ENCODE measurements at regions not wholly inside any gene's neighbourhood (a gene's known extent, or its start where the extent isn't known, plus 50 kb on each side); places are given as distances from the start of the nearest gene placed in this dataset.

- TF ChIP-seq CTCF (IDR thresholded peaks at IDR 0.05) (no peak), EZH2phosphoT487 (IDR thresholded peaks at IDR 0.05) (no peak)
Measured at GRCh38 chr1:203567596-203567995, 59.0 kb upstream of the ATP2B4 start.
